ENCODE measurements at regions not wholly inside any gene's neighbourhood (a gene's known extent, or its start where the extent isn't known, plus 50 kb on each side); places are given as distances from the start of the nearest gene placed in this dataset.

GRCh38 chr13:68938639-68939038 is 1169.0 kb upstream of the ATXN8OS start:
- Histone ChIP-seq H3K27me3 (replicated peaks; ENCODE audit: control insufficient read depth, insufficient read depth, low read length) (no peaks in the 10 kb centered on the region), H3K4me3 (replicated peaks; ENCODE audit: low read depth, low read length) (no peak overlapping the region), H3K36me3 (ENCODE audit: control insufficient read depth, insufficient read depth, low read length) (no peaks in the 10 kb centered on the region)
- TF ChIP-seq CTCF (IDR thresholded peaks at IDR 0.05; ENCODE audit: insufficient read depth, low read length, poor library complexity, severe bottlenecking), result no peak
- no peak for DNase-seq (ENCODE audit: extremely low read depth, insufficient read length)

GRCh38 chr13:68929075-68929745 is 1178.4 kb upstream of the ATXN8OS start:
- H3K36me3 ChIP-seq (ENCODE audit: control insufficient read depth, insufficient read depth, low read length), result no peaks in the 10 kb centered on the region
- DNase-seq (ENCODE audit: extremely low read depth, insufficient read length), result no peak
- TF ChIP-seq CTCF (IDR thresholded peaks at IDR 0.05; ENCODE audit: insufficient read depth, low read length, poor library complexity, severe bottlenecking), result no peak
- no peaks in the 10 kb centered on the region for H3K27me3 ChIP-seq (replicated peaks; ENCODE audit: control insufficient read depth, insufficient read depth, low read length)
- H3K4me3 ChIP-seq (replicated peaks; ENCODE audit: low read depth, low read length), result no peak overlapping the region

- H3K27me3 ChIP-seq (replicated peaks; ENCODE audit: control insufficient read depth, insufficient read depth, low read length), result no peaks in the 10 kb centered on the region
- TF ChIP-seq CTCF (IDR thresholded peaks at IDR 0.05; ENCODE audit: insufficient read depth, low read length, poor library complexity, severe bottlenecking), result no peak
- DNase-seq (ENCODE audit: extremely low read depth, insufficient read length), result no peak
- H3K36me3 ChIP-seq (ENCODE audit: control insufficient read depth, insufficient read depth, low read length), result no peaks in the 10 kb centered on the region
- no peak overlapping the region for H3K4me3 ChIP-seq (replicated peaks; ENCODE audit: low read depth, low read length)
Observed at GRCh38 chr13:68927387-68928026, 1180.1 kb upstream of the ATXN8OS start.

- Histone ChIP-seq H3K27me3 (replicated peaks; ENCODE audit: control insufficient read depth, insufficient read depth, low read length) (no peaks in the 10 kb centered on the region), H3K4me3 (replicated peaks; ENCODE audit: low read depth, low read length) (no peak overlapping the region), H3K36me3 (ENCODE audit: control insufficient read depth, insufficient read depth, low read length) (no peaks in the 10 kb centered on the region)
- TF ChIP-seq CTCF (IDR thresholded peaks at IDR 0.05; ENCODE audit: insufficient read depth, low read length, poor library complexity, severe bottlenecking), result no peak
- DNase-seq (ENCODE audit: extremely low read depth, insufficient read length), result no peak
Observed at GRCh38 chr13:68923995-68924394, 1183.6 kb upstream of the ATXN8OS start.

GRCh38 chr13:68908879-68909278 is 1198.7 kb upstream of the ATXN8OS start:
- no peaks in the 10 kb centered on the region for H3K36me3 ChIP-seq (ENCODE audit: control insufficient read depth, insufficient read depth, low read length)
- H3K27me3 ChIP-seq (replicated peaks; ENCODE audit: control insufficient read depth, insufficient read depth, low read length), result no peaks in the 10 kb centered on the region
- DNase-seq (ENCODE audit: extremely low read depth, insufficient read length), result no peak
- TF ChIP-seq CTCF (IDR thresholded peaks at IDR 0.05; ENCODE audit: insufficient read depth, low read length, poor library complexity, severe bottlenecking), result no peak
- no peak overlapping the region for H3K4me3 ChIP-seq (replicated peaks; ENCODE audit: low read depth, low read length)
